HG02610 (cell line): ENCODE measurements at regions not wholly inside any gene's neighbourhood (a gene's known extent, or its start where the extent isn't known, plus 50 kb on each side); places are given as distances from the start of the nearest gene placed in this dataset.
"Not testable (repeated sequence)": the region's sequence is repeated elsewhere in the genome, so short reads cannot be mapped to it uniquely, and the experiment has no call there.

Experiments used
- ATAC-seq: cut with Tn5 transposase; IDR thresholded peaks from one replicate; pipeline ENCODE4 v1.9.1; 2021; ENCODE audit warnings: mild to moderate bottlenecking, moderate library complexity; ENCODE audit not compliant: unreplicated experiment

DNA sequence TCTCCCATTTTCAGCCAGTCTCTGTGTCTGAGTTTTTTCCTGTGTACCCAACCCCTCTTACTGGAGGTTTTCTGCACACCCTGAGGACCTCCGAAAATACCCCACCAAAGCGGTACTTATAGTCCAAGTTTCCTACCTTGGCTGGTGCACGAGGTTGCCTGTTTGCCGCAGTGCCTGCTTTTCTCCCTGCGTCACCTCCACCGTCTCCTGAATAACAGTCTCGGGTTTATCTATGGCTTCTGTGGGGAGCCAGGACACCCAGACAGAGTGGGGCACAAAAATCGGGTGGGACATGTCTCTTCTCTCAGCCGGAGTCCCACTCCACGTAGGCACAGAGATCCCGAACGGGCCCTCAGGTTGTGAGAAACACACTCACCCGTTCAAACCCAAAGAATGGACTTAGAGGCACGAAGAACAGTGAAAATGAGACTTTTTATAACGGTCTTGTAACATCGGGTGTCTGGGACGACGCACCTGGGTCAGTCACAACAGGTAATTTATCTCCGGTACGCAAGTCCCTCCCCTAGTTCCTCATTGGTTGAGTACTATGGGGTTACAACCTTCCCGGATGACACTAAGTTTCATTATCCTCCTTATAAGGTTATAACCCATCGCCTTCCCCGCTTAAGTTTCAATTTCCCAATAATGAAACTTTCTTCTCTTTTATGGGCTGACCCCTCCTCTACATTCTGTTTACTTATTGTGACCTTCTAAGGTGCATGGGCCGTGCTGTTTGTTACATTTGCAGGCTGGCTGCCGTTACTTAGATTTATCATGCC is 970.2 kb upstream of the COX7C start:
- no peak for ATAC-seq

DNA sequence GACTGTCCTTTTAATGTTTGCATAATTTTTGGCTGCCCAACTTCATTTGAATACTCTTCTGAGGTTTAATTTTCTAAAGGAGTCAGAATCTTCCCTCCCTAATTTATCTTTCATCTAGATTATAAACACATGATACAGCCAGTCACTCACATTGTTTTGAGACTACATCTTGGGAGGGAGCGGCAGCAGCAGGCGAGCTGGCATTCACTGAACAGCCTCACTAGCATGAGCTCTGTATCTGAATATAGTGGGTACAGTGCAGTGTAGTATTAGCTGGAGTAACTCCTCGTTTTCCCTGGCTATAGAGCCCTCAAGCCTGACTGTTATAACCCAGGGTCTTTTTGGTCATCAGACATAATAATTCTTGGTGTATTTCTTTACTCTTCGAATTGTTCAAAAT is 969.2 kb upstream of the COX7C start:
- ATAC-seq: no peak

DNA sequence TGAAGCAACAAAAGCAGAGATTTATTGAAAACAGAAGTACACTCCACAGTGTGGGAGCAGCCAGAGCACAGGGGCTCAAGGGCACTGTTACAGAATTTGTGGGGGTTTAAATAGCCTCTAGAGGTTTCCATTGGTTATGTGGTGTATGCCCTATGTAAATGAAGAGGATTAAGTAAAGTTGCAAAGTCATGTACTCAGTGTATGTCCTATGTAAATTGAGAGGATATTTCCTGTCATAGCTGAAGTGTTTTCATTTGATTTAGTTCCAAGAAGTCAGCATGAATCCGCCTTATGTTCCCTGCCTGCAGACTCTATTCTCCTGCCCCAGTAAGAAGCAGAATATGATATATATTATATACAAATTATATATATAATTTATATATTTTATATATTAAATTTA is 966.0 kb upstream of the COX7C start:
- no peak for ATAC-seq

DNA sequence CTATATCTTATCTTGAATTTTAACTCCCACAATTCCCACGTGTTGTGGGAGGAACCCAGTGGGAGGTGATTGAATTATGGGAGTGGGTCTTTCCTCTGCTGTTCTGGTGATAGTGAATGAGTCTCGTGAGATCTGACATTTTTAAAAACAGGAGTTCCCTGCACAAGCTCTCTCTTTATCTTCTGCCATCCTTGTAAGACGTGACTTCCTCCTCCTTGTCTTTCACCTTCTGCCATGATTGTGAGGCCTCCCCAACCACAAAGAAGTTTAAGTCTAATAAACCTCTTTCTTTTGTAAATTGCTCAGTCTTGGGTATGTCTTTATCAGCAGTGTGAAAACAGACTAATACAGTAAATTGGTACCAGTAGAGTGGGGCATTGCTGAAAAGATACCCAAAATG is 963.6 kb upstream of the COX7C start:
- ATAC-seq: not testable (repeated sequence)

DNA sequence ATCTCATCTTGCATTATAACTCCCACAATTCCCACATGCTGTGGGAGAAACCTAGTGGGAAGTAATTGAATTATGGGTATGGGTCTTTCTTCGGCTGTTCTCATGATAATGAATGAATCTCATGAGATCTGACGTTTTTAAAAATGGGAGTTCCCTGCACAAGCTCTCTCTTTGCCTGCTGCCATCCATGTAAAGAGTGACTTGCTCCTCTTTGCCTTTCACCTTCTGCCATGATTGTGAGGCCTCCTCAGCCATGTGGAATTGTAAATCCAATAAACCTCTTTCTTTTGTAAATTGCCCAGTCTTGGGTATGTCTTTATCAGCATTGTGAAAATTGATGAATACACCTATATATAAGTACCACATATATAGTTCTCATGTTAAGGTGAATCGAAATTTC is 961.7 kb upstream of the COX7C start:
- ATAC-seq: no peak

DNA sequence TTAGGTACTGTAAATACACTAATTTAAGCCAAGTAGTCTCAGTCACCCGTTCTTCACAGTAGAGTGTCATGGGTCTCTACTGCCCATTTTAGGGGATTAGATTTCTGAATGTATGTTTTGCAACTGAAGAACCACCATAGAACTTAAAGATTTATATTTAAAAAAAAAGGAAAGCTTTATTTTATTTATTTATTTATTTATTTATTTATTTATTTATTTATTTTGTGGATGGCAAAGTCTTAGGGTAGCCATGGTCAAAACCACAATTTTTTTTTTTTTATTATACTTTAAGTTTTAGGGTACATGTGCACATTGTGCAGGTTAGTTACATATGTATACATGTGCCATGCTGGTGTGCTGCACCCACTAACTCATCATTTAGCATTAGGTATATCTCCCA is 960.4 kb upstream of the COX7C start:
- not testable (repeated sequence) for ATAC-seq

DNA sequence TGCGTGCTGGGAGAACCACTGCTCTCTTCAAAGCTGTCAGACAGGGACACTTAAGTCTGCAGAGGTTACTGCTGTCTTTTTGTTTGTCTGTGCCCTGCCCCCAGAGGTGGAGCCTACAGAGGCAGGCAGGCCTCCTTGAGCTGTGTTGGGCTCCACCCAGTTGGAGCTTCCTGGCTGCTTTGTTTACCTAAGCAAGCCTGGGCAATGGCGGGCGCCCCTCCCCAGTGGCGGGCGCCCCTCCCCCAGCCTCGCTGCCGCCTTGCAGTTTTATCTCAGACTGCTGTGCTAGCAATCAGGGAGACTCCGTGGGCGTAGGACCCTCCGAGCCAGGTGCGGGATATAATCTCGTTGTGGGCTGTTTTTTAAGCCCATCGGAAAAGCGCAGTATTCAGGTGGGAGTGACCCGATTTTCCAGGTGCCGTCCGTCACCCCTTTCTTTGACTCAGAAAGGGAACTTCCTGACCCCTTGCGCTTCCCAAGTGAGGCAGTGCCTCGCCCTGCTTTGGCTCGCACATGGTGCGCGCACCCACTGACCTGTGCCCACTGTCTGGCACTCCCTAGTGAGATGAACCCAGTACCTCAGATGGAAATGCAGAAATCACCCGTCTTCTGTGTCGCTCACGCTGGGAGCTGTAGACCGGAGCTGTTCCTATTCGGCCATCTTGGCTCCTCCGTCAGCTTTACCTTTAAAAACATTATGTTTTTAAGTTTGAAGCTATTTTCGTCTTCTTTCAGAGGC is 954.6 kb upstream of the COX7C start:
- not testable (repeated sequence) for ATAC-seq

DNA sequence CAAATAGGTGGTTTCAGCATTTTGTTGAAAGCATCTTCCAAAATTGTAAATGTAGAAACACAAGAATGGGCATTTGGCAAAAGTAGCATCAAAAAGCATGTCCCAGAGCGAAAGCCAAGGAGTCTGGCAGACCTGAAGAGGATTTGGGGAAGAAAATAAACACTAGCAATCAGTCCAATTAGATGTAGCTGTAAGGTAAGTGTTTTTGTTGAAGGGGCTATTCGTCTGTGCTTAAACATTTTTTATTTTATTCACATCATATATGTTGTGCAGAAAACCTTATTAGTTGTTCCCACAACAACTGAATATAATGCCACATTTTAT is 954.1 kb upstream of the COX7C start:
- ATAC-seq: no peak

DNA sequence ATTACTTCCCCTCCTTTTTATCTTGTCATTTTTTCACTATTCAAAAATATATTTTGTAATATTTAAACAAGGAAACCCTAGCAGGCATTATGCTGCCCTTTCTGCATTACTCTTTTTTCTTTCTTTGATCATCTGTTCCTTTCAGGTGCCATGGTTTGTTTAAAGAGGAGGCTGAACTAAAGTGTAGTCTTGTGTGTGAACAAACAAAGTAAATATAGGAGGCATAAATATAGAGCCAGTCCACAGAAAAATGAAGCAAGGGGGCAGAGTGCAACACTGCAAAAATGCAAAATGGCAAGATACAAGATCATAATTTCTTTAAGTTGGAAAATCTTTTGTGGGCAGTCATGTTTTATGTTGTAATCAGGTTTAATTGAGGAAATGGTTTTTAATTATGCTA is 947.3 kb upstream of the COX7C start:
- ATAC-seq: no peak

DNA sequence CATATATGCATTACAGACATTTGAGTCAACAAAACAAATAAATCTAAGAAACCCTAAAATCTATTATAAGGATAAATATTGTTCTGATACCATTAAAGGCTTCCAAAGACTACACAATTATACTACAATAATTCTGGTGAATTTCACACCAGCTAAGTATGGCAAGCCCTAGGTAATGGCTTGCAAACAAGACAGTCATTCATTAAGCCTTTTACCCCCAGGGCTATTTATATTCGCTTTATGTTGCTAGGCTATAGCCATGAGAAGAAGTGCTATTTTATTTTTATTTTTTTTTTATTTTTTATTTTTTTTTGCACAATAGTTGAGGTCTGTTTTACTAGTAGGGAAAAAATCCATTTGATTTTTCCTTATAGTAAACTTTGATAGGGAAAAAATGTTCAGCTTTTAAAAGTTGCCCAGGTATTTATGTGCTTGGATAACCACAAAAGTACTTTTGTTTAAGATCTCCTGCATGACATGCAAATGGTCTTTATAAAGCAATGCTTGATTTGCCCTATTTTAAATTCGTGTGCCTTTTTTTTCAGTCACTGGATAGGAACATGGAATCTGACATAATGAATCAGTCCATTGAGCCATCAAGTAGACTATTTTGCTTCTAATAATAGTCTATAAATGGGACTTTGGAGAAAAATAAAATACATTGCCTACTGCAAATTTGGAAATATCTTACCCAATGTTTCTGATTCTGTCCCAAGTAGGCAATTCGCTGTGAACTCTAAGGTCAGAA is 946.3 kb upstream of the COX7C start:
- no peak for ATAC-seq

DNA sequence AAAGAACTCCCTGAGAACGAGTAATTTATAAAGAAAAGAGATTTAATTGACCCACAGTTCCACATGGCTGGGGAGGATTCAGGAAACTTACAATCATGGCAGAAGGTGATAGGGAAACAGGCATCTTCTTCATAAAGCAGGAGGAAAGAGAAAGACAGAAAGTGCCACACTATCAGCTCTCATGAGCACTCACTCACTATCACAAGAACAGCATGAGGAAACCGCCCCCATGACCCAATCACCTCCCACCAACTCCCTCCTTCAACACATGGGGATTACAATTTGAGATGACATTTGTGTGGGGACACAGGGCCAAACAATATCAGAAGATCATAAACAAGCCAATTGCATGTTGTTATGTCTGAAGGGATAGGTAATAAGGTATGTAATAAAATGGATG is 935.9 kb upstream of the COX7C start:
- no peak for ATAC-seq

DNA sequence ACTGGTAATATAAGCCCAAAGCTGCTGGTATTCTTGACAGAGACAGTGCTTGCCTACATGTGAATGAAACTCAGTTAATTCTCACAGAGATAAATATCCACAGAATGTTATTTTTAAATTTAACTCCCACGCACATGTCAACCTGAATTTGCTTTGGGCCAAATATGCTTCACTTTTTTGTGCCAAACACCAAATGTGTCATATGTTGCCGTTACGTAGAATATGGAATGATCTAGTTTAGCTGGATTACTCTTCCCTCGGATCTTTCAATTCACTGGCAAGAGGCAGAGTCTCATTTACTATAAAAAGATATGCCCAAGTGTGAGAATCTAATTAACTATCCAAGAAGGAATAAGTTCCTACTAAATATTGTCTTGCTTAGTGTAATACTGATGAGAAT is 933.4 kb upstream of the COX7C start:
- no peak for ATAC-seq

DNA sequence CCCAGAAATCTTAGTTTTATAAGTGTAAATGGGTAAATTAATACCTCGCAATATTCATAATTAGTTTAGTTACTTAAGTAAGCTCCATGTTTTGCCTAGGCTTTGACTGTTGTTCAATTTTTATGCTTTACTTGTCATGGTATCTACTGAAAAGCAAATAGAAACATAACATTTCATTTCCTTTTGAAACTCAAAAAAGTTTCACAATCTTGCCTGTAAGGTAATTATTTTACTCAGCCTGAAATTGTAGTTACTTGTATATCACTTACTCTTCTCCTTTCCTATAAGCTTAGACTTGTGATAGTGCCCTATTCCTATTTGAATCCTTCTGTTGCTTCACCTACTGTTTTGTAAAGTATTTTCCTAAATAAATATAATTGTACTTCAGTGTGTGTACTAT is 914.4 kb upstream of the COX7C start:
- no peak for ATAC-seq

DNA sequence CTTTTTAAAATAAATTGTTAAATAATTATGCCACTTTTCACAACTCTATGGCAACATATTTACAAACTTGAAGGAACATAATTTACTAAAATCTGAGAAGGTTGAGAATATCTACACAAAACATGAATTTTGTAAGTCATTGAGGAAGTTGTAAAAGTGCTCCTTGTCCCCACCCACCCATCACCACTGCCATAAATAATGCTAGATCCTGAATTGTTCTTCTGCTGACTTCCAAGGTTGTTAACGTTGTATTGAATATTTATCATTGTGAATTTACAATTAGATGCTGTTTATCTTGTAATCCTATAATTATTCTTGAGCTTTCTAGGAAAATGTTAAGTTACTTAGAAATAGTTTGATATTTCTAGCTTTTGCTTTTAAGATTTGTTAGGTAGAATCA is 908.0 kb upstream of the COX7C start:
- ATAC-seq: no peak

DNA sequence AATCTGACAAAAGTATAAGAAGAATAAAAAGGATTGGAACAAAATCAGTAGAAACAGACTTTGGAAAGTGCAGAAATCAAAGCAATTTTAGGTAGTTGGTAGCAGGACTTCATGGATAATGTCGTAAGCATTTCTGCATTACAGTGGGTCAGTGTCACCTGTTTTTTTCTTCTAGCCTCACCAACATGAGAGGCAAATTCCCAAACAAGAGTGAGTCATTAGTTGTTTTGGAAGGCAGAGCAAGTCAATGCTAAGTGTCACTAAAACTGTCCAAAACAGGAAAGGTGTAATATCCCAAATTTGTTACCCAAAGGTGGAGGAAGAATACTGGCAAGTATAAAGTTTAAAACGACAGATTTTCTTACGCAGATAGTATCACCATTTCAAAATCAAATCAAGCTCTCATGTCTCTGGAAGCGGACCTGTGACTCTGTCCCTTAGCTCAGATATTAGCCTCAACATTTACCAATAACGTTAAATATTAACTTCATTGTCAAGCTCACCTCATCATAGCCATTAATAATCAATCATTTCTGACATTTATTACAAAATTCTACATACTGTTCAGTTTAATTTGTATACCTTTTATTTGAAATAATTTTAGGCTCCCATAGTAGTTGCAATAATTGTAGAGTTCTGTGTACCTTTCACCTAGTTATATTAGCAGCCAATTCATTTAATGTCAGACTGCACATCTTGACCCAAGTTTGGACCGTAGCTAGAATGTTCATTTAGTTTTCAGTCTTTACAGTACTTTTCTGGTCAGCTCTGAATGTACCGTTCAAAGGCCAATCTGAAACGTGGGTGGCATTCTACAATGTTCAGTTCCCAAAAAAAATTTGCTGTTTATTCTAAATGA is 901.2 kb upstream of the COX7C start:
- ATAC-seq: no peak

DNA sequence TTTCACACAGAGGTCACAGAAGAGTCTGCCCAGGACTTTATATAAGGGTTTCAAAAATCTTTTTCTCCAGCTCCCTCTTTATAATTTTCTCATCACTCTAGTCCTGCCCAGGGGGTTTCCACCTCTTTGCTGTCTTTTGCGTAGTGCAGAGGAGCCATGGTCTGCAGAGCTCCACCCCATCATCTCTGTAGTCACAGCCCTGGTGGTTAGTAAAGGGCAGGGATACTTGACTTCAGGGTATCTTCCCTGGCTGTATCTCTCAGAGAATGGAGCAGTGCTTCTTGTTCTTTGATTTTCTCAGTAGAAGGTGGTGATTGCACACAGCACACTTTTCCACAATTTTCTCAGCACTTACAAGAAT is 900.6 kb upstream of the COX7C start:
- no peak for ATAC-seq

DNA sequence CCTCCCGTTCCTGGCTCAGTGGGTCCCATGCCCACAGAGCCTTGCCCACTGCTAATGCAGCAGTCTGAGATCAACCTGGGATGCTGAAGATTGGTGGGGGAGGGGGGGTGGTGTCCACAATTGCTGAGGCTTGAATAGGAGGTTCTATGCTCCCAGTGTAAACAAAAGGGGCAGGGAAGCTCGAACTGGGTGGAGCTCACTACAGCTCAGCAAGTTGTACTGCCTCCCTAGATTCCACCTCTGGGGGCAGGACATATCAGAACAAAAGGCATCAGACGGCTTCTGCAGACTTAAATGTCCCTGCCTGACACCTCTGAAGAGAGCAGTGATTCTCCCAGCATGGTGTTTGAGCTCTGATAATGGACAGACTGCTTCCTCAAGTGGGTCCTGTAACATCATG is 885.6 kb upstream of the COX7C start:
- no peak for ATAC-seq

DNA sequence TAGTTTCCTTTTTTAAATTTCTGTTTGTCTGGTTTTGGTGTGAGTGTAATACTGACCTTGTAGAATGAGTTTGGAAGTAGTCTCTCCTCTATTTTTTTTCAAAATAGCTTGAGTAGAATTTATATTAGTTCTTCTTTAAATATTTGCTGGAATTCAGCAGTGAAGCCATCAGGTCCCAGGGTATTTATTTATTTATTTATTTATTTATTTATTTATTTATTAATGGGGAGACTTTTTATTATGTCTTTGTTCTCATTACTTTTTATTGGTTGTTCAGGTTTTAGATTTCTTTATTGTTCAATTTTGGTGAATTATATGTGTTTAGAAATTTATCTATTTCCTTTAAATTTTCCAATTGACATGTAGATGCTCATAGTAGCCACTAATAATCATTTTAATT is 875.8 kb upstream of the COX7C start:
- no peak for ATAC-seq

DNA sequence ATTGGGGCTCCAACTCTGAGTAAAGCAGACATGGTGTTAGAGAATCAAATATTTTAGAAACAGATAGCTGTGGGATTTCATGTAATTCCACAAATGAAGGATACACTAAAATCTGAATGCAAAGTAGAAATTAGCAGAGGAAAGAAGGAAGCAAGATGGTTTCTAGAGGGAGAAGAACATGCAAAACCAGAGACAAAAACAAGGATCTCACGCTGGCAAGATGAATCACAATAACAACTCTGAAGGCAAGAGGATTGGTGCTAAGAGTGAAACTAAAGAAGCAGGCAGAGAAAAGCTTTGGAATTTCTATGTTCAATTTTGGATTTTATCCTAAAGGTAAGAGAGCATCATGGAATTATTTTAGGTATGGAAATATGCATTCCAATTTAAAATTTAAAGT is 857.2 kb upstream of the COX7C start:
- no peak for ATAC-seq

DNA sequence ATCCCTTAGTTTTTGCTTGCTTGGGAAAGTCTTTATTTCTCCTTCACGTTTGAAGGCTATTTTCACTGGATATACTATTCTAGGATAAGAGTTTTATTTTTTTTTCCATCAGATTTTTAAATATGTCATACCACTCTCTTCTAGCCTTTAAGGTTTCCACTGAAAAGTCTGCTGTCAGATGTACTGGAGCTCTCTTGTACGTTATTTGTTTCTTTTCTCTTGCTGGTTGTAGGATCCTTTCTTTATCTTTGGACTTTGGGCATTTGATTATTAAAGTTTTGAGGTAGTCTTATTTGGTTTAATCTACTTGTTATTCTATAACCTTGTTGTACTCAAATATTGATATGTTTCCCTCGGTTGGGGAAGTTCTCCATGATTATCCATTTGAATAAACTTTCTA is 848.4 kb upstream of the COX7C start:
- no peak for ATAC-seq

DNA sequence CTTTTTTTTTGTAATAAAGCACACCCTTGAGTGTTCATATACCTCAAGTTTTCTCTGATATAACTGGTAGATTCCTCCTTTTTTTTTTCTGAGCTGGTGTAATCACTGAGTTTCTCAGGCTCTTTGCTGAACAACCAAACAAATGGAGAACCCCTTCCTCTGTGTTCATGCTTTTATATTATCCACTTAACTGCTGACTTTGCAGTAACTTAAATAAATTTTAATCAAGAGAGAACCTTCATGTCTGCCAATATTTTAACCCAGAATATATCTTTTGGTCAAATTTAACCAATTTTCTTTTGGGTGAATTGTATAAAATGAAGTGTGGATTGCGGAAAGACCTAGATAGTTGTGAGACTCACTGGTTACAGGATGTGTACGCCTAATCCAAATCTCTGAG is 833.0 kb upstream of the COX7C start:
- ATAC-seq: no peak
